ENCODE measurements at regions not wholly inside any gene's neighbourhood (a gene's known extent, or its start where the extent isn't known, plus 50 kb on each side); places are given as distances from the start of the nearest gene placed in this dataset.

DNA sequence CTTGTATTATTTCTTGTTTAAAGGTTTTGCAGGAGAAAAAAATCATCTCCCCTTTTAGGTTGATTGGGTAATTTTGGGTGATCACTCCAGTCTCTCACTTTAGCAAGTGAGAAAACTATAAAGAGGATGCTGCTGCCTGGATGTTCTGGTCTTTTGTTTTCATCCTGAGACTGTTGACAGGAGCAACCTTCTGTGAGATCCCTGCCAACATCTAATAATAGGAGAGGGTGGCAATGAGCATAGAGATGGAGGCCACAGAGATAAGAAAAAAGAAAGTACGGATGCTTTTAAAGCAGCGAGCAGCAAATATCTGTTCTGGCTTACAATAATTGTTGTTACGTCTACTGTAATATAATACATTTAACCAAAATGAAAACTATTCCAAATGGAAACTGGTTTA is 293.6 kb upstream of the MTNR1B start:
- no peak for DNase-seq

DNA sequence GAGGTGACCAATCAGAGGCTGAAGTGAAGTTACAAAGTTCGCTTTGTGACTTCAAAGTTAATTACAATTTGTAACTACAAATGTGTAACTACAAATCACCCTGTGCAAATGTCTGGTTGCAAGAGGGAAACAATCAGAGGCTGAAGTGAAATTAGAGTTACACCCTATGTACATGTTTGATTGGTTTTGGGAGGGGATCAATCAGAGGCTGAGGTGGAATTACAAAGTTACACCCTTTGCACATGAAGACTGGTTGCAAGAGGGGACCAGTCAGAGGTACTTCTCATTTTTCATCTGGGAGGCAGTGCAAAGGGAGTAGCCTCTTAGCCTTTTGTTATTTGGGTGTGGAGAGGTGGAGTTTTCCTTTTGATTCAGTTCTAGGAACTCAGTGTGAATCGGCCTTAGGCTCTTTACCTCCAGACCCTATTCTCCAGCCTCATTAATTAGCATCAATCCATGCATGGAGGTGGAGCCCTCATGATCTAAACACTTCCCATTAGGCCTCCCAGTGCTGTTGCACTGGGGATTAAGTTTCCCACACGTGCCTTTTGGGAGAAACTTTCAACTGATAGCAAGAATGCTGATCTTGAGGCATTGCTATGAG is 291.3 kb upstream of the MTNR1B start:
- no peak for DNase-seq

DNA sequence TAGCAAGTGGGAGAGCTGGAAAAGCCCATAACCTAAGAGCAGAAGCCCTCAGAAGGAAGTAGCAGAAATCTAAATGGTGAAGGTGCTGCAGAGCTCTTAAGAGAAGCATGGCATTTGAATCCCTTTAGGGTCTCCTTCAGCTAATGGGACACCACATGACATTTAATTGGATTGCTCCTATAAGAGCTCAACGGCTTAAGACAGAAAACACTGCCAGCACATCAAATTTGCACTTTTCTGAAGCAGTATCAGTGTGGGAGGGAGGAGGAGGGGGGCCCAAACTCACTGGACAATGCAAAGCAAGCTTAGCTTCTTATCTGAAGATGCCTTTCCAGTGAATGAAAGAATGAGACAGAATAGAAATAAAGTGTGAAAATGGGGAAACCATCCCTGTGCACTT is 287.9 kb upstream of the MTNR1B start:
- DNase-seq: no peak

DNA sequence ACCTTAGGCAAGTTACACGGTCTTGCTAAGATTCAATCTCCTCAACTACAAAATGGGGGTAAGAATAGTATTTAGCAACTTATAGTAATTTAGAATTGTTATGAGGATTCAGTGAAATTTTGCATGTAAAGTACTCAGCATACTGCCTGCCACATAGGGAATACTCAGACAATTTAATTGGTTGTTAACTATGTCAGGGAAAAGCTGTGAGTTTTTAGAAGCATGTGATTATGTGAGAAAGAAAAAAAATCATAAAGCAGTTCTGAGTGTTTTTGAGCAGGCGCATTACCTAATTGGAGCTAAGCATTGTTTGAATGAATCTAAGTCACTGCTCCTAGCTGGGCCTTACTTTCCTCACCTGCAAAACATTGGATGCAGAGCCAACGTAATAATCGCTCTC is 287.3 kb upstream of the MTNR1B start:
- no peak for DNase-seq

DNA sequence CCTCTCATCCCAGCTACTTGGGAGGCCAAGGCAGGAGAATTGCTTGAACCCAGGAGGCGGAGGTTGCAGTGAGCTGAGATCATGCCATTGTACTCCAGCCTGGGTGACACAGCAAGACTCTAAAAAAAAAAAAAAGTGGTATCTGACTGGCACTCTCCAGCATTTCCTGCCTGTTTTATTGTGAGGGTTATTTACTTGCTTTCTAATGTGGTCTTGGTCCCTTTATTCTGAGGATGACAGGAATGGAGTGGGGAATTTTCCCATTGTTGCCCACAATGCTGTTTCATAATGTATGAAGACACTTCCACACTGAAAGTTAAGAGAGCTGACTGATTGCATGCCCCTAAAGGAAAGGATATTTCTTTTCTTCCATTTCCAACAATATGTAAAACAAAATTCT is 286.5 kb upstream of the MTNR1B start:
- DNase-seq: no peak

DNA sequence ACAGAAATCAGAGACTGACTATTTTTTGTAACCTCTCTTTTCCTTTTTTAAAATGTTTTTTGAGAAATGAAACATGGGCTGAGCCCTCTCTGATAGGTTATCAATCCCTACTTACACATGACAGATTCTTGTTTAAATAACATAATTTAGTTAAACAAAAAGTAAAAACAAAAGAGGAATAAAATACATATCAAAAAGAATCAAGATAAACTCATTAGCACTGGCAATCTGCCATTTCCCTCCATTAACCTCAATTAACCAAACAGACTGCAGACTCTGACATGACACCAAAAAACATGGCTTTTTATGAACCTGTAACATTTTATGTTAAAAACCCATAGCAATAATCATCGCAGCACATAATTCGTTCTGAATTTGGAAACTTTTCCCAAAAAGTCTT is 284.4 kb upstream of the MTNR1B start:
- no peak for DNase-seq

DNA sequence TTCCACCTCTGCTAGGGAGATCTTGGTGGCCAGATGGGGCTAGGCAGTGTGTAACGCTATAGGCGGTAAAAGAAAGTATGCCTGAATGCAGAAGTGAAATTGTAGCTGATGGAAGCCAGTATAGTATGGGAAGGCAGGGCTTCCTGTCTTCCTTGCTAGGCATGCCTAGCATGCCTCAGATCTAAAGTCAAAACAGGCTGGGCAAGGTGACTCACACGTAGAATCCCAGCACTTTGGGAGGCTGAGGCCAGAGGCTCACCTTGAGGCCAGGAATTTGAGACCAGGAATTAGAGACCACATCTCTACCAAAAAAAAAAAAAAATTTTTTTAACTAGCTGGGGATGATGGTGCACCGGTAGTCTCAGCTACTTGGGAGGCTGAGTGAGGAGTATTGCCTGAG is 281.7 kb upstream of the MTNR1B start:
- DNase-seq: no peak

DNA sequence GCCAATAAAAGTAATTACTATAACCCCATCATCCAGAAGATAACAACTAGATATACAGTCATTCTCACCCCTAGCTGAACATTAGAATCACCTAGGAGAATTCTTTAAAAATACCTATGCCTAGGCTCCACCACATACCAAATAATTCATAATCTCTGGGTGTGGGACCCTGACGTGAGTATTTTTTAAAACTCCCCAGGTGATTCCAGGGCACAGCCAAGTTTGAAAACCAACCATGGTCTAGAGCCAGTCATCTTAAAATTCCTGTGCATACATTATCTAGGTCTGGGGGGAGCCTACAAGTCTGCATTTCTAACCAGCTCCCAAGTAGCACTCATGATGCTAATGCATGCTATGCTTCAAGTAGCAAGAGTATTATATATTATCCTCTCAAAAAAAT is 281.0 kb upstream of the MTNR1B start:
- DNase-seq: no peak

DNA sequence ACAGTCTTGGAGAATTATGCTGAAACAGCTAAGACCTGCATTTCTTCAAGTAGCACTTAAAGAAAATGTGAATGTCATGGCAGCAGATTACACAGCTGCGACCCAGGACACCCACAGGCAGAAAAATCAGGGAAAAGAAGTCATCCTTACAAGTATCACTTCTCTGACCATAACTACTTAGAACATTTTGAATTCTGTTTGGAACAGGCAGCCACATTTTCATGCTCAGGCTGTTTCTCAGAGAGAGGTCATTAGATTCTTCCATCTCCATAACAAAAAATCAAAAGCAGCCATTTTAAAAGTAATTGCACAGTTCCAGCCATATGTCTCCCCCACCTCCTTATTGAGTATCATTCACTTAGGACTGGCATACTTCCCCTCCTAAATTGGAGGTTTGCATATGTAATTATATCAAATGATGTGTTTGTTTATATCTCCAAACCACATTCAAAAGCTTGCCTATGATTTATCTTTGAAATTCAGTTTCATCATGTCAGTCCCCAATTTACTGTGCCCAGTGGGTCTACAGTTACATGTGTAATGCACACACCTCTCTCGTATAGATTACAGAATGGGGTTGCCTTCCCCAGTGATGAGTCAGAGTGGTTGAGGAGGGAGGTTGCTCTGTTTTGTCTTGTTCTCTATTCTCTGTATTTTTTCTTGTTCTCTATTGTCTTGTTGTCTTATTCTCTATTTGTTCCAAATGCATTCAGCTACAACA is 276.5 kb upstream of the MTNR1B start:
- no peak for DNase-seq

DNA sequence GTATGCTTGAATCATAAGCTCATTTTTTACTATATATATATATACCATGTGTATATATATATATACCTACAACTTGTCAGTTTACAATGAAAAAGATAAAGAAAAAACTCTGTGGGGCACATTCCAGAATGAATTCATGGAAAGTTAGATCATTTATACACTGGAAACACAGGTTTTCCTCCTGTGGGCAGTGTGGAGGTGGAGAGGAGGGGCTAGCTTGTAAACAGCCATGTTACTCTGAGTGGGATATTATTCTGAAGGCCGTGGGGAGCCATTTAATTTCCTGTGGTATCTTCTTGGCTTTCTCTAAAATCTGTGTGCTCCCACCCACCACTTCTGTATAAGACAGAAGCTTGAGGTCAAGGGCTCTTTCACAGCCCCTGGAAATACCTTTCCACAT is 273.4 kb upstream of the MTNR1B start:
- no peak for DNase-seq

DNA sequence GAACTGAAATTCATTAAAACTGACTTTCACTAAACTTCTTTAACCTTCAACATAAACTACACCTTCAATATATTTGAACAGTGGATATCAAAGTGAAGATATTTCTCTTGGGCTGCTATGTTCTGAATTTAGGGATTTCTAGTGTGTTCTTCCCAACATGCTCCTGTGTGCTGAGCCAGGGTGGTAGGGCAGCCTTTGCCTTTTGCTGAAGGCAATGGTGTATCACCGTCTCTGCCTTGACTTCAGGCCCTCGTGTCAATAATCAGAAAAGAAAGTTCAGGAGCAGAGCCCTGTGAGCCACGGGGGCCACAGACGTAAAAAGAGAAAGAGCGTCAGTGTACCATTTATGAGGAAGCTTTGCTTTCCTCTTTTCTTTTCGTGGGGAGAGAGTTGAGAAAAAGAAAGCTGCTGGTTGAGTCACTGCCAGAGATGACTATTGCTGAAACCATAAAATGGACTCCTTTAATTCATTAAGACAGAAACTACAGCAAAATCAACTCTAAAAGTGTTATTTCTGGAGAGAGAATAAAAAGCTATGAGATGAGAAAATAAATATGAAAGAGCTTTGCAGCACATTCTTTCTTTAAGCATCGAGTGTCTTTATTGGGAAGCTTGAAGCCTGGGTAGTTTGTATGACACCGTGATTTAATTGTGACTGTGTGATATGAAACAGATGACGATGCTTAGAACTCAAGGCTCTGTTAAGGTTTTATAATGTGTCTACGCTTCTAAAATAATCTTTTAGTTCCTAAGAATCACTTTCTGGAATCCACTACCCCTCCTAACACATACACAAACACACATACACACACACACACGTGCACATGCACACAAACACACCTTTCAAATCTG is 271.8 kb upstream of the MTNR1B start:
- no peak for DNase-seq

DNA sequence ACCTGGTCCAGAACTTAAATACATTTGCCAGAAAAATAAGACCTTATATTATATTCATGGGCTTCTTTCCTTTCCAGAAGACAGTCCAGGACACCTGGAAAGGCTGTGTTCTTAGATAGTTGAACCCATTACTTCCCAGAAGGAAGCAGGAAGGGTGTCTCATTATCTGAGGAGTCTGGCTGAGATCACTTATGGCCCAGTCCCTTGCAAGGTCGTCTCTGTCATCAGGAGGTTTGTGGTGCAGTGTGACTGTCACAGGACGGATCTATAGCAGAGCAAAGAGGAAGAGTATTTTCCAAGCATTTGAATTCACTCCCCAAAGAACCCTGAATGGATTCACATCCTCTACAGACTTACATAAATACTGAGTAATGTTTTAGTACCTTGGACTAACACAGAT is 270.7 kb upstream of the MTNR1B start:
- DNase-seq: no peak

DNA sequence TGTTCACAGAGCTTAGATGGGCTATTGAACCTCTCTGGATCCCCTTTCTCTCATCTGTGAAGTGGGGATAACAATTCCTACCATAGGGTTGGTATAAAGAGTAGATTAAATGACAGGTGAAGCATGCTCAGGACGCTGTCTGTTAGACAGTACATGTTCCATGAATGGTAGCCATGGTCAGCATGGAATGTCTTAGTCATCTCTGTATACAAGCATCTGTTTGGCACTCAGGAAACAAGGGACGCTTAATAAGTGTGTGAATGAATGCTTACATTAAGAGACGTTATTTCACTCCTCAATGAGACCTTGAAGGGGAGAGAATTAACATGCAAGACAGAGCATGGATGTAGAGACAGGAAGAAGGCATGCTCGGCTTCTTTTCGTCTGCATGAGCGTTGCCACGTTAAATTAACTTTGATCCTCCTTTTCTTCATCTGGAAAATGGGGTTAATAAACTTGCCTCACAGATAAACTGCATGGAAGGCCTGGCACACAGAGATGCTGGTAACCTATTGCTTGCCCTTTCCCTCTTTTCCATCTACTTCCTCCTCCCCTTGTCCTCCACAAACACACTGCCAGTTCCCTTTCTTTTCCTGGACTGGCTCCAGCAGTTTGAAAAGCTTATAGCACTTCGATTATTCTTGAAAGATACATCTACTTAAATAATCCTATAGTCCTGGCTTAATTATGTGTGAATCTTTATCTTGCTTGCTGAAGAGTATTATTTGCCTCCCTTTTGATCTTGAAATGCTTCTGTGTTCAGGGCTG is 267.2 kb upstream of the MTNR1B start:
- no peak for DNase-seq

DNA sequence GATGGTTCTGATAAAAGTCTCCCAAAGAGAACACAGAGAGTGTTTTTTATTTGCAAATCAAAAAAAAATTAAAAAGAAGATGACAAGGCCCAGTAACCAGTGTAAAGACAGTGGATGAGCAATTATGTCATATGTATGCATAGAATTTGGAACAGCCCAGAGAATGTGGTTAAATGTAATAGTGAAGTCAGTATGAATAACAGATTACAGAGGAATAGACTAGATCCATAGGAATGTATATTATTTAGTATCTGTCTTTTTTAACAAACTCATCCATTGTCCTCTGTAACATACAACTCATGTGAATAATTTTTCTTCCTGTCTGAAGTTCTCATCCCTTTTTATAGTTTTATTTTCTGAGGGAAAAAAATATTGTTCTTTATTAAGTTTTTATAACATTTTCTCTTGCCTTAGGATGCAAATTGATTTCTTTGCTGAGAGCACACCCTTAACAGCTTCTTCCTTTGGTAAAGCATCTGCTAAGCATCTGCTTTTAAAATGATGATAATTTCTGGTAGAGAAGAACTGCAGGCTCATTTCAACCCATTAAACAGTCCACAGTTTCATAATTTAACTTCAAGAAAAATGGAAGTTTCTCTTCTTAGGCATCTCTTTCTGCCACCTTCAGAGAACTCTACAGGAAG is 266.5 kb upstream of the MTNR1B start:
- DNase-seq: no peak

DNA sequence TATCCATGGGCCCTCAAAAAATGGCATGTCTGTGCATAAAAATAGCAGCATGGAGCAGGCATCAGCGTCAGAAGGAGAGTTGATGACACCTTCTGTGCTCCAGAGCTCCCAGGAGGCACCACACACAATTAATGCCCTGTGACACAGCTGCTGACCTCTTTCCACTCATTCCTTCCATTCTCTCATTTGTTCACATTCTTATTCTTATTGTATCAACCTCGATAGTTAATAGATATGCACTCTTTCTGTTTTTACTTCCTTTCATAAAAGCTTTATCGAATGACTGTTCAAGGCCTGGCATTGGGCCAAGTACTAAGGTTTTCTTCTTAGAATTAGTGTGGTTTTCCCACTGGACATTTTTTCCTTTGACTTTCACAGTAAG is 266.0 kb upstream of the MTNR1B start:
- DNase-seq: no peak

DNA sequence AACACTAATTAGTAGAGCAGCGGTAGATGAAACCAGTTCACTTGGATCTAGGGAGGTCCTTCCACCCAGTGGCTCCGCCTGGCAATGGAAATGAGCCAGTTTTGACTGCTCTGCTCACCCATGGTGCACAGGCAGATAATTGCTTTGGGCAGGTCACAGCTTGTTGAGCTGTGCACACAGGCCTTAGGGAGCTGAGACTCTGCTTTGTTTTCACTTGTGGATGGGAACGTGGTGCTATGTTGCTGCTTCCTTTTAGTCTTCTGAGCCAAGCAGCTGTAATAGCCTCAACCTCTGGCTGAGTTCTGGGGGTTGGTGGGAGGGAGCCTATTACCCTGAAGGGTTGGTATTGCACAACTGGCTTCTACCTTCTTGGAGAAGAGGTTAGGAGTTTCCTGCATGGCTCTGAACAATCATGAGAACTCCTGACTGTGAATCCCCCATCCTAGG is 262.3 kb upstream of the MTNR1B start:
- DNase-seq: peak; percentile 91

DNA sequence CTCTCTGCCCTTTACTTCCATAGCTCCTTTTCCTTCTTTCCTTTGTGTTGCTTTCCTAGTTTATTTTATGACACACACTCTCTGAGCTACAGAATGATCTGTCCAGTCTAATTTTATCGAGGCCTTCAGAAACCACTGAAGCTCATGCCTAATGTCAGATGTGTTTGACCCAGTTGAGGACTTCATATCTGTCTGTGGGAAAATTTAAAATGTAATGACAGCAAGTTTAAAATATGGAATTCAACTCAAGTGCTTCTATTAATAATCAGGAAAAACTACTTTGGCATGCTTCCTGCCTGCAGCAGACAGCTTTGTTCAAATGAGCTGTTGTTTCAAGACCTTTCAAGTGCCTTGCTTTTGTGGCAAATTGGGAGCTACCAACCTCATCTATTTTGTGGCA is 261.8 kb upstream of the MTNR1B start:
- DNase-seq: no peak

DNA sequence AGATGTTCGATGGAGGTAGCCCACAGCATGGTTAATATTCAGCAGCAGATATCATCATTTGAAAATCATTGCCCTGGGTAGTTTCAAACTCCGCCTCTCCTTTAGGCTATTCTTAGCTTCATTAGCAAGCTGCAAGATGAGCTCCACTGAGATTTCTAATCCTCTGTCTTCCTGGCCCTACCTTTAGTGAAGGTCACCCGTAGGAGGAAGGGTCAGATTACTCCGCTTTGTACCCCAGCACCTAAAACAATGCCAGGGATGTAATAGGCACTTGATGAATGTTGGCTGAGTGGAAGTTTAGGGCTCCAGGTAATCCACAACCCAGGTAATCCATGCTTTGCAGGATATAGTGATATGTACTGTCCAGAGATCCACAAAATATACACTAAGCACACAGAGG is 260.1 kb upstream of the MTNR1B start:
- no peak for DNase-seq

DNA sequence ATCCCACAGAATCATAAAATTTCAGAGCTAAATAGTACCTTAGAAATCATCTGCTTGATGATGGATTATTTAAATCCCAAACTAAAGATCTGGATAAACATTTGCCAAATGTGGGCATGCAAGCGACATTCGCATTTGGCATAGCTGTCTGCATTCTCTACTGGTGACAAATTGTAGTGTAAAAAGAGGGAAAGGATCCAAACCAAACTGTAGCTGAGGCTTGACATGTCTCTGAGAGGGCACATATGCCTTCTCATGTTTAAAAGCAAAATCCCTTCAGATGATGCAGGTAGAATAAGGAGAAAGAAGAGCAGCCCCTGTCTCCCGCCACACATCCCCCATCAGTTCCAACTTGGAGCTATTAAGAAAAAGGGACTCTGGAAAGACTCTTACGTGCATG is 257.5 kb upstream of the MTNR1B start:
- DNase-seq: no peak

DNA sequence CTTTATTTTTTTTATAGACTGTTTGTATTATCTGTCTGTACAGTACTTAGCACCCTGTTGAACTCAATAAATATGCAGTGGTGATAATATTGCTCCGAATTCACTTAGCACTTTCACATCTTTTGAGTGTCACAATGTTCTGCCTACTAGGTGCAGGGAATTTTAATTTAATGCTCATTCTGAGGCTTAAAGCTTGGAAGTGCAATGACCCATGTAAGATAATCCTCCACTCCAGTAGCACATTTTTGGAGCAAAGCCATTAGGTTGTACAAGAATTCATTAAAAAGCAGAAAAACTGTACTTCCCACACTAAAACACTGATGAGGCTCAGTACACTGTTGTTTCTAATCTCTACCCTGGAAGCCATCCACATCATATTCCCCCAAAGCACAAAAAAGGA is 255.3 kb upstream of the MTNR1B start:
- no peak for DNase-seq

DNA sequence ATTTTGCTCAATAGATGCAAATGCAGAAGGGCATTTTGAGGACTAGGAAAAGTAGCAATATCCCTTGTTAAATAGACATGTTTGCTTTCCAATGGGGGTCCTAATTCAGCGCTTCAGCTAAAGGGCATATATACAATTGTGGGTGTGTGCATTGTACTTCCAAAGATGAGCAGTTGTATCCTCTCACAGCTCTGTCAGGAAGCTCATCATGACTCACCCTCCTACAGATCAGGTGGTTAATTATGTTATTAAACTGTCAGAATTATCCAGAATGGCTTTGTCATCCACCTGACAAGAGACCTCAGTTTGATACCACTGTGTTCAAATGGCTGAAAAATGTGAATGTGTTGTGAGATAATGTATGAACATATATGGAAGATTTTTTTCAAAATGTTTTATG is 252.2 kb upstream of the MTNR1B start:
- no peak for DNase-seq

DNA sequence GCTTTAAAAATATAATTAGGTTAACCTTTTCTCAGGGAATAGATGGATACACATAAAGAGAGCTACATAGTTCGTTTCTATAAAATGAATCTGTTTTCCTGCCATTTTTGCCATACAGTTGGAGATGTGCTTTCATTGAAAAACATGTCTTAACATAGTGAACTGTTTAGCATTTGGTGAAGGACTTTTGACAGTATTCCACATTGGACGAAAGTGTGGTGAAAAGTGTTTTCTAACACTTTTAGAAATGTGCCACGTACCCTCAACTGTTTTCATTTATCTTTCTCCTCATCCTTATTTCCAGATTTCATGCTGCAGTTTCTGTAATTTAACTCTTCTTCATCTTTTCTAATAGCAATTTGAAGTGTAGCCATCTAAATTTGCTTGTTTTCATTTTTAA is 249.1 kb upstream of the MTNR1B start:
- DNase-seq: no peak

DNA sequence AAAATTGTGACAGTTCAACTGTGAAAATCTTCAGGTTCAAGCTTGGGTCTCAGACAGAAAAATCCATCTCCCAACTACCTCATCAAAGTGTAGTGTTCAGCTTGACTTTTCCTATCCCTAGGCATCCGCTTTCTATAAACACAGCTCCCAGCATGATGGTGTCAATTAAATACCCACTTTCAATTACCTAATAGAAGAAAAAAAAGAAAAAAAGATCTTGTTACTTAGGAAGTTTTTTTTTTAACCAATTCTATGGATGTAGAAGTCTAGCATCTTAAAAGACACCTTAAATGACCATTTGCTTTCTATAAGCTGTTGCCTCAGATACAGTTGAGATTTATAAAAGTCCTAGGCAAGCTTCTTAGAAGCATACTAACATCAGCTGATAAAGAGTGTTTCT is 244.1 kb upstream of the MTNR1B start:
- DNase-seq: no peak

Measured in NCI-H1417 treated with DMSO at 0.1 percent for 48 hours (cell line).